Keratinocyte (primary cell): ENCODE measurements at regions not wholly inside any gene's neighbourhood (a gene's known extent, or its start where the extent isn't known, plus 50 kb on each side); places are given as distances from the start of the nearest gene placed in this dataset.
"Not testable (repeated sequence)": the region's sequence is repeated elsewhere in the genome, so short reads cannot be mapped to it uniquely, and the experiment has no call there.

Experiments
- CTCF ChIP-seq, 3 experiments: IDR thresholded peaks in 1 of 3; conservative IDR thresholded peaks in 1 of 3; optimal IDR thresholded peaks in 1 of 3; 2 replicates in 2 of 3; 3 replicates in 1 of 3; pipeline versions ENCODE3 to v1.5.1; 2011; ENCODE audit warnings: low read length in 3 of 3, mild to moderate bottlenecking in 3 of 3, moderate library complexity in 2 of 3, control low read depth in 1 of 3, inconsistent platforms in 1 of 3; ENCODE audit not compliant: insufficient read depth in 2 of 3; ENCODE audit errors: extremely low read depth in 1 of 3
- EZH2 ChIP-seq: IDR thresholded peaks from one replicate; pipeline ENCODE4 v1.6.1; 2012; ENCODE audit warnings: inconsistent platforms, mild to moderate bottlenecking, low read length, moderate library complexity

GRCh38 chr16:16770717-16771116 is 391.8 kb downstream of the NPIPA7 start:
- not testable (repeated sequence) for TF ChIP-seq CTCF (optimal IDR thresholded peaks at IDR 0.05 in 1 of 3, IDR thresholded peaks at IDR 0.05 in 1 of 3, conservative IDR thresholded peaks at IDR 0.05 in 1 of 3; ENCODE audit: extremely low read depth in 1 of 3, insufficient read depth in 2 of 3, low read length in 3 of 3); EZH2
